ENCODE measurements at regions not wholly inside any gene's neighbourhood (a gene's known extent, or its start where the extent isn't known, plus 50 kb on each side); places are given as distances from the start of the nearest gene placed in this dataset.

GRCh38 chr9:76557674-76558225 is 98.8 kb downstream of the GCNT1 start:
- Mint-ChIP-seq H3K9me3 (ENCODE audit: insufficient read depth) (no peaks in the 10 kb centered on the region), H3K36me3 (ENCODE audit: low read depth) (no peaks in the 10 kb centered on the region), H3K27ac (no peak overlapping the region), H3K4me1 (ENCODE audit: low read depth) (peaks cover 13% of the 10 kb centered on the region), H3K4me3 (no peak overlapping the region), H3K27me3 (ENCODE audit: low read depth) (peaks cover 20% of the 10 kb centered on the region)
- POLR2A ChIA-PET = no interaction called here
- DNase-seq = no peak
- no peak for ATAC-seq
- CTCF ChIA-PET = no interaction called here

DNA sequence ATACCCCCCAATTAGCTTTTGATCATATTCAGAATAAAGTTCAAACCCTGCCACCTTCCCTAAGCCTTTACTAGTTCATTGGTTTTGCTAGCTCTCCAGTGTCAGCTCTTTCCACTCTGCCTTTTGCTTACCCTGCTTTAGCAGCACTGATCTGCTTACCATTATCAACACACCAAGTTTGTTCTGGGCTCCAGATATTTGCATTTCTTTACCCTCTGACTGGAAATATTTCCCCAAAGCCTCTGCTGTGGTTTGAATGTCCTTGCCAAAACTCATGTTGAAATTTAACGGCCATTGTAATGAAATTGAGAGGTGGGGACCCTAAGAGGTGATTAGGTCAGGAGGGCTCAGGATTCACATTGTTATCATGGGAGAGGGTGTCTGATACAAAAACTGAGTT is 99.5 kb downstream of the GCNT1 start:
- Mint-ChIP-seq H3K4me1 (ENCODE audit: low read depth) (peaks cover 8% of the 10 kb centered on the region), H3K4me3 (no peak overlapping the region), H3K27ac (no peak overlapping the region), H3K9me3 (ENCODE audit: insufficient read depth) (no peaks in the 10 kb centered on the region), H3K27me3 (ENCODE audit: low read depth) (peaks cover 18% of the 10 kb centered on the region), H3K36me3 (ENCODE audit: low read depth) (no peaks in the 10 kb centered on the region)
- ChIA-PET CTCF (no interaction called here), POLR2A (no interaction called here)
- ATAC-seq (no peak), DNase-seq (no peak)

- H3K36me3 Mint-ChIP-seq (ENCODE audit: low read depth) = no peaks in the 10 kb centered on the region
- ChIA-PET POLR2A (no interaction called here), CTCF (no interaction called here)
- H3K27me3 Mint-ChIP-seq (ENCODE audit: low read depth) = peaks cover 19% of the 10 kb centered on the region
- peaks cover 7% of the 10 kb centered on the region for H3K4me1 Mint-ChIP-seq (ENCODE audit: low read depth)
- no peak for ATAC-seq
- no peaks in the 10 kb centered on the region for H3K9me3 Mint-ChIP-seq (ENCODE audit: insufficient read depth)
- no peak for DNase-seq
- no peak overlapping the region for H3K4me3 Mint-ChIP-seq
- no peak overlapping the region for H3K27ac Mint-ChIP-seq
These were observed 100.3 kb downstream of the GCNT1 start for GRCh38 chr9:76559286-76559685.

DNA sequence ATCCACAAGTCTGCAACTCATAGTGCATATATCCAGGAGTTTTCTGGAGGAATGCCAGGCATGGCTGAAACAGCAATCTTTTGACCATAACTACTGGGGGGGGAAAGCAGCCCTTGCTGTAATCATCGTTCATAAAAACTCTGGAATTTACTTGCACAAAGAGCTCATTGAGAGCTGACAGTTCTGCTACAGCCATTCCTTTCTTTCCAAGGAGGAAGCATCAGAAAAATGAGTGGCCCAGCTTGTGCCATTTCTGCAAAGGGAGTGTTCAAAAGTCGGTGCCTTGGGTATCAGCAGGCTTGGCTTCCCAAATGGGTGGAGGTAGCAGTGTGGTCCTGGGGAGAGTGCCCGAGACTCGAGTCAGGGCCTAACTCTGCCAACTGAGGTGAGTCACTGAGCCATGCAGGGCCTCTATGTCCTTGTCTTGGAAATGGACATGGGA is 101.5 kb downstream of the GCNT1 start:
- H3K27me3 Mint-ChIP-seq (ENCODE audit: low read depth) = peaks cover 19% of the 10 kb centered on the region
- DNase-seq (no peak), ATAC-seq (no peak)
- ChIA-PET POLR2A (no interaction called here), CTCF (interaction anchor here (0.7 kb wide), 1 partner anchor 10 kb away, joined by 3 read pairs; no protein-coding TSS in a partner anchor)
- H3K9me3 Mint-ChIP-seq (ENCODE audit: insufficient read depth) = no peaks in the 10 kb centered on the region
- H3K27ac Mint-ChIP-seq = no peak overlapping the region
- H3K36me3 Mint-ChIP-seq (ENCODE audit: low read depth) = no peaks in the 10 kb centered on the region
- no peak overlapping the region for H3K4me3 Mint-ChIP-seq
- H3K4me1 Mint-ChIP-seq (ENCODE audit: low read depth) = peaks cover 8% of the 10 kb centered on the region

DNA sequence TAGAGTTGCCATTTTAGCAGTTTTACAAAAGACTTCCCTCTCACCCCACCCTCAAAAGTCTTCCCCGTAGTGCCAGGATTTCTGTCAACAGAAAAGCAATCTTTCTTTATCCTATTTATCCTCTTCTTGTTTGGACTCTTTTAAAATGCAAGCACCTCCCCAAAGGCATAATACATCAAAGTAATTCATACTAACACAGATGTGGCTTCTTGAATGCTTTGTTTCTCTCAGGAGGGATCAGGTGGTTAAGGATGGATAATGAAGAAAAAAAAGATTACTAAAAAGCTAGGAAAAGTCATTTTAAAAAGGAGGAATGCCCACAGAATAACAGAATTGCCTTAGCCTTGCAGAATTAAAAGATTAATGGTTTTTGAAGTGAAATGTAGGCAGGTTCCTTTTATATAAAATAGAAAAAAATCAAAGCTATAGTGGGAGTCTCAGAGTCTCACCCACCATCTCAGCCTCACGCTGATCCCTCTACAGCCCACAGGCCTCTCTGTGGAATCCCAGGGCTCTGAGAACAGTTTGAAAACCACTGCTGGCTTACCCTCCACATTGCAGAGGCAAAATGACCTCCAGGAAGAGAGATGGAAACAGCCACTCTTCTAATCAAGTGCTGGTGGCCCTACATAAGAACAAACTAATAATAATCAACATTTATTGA is 102.2 kb downstream of the GCNT1 start:
- H3K27me3 Mint-ChIP-seq (ENCODE audit: low read depth) = peaks cover 19% of the 10 kb centered on the region
- CTCF ChIA-PET = interaction anchor here (1.4 kb wide), 1 partner anchor 98 kb away, joined by 4 read pairs; no protein-coding TSS in a partner anchor
- DNase-seq = no peak
- ATAC-seq = no peak
- H3K9me3 Mint-ChIP-seq (ENCODE audit: insufficient read depth) = no peaks in the 10 kb centered on the region
- H3K4me1 Mint-ChIP-seq (ENCODE audit: low read depth) = peaks cover 8% of the 10 kb centered on the region
- H3K27ac Mint-ChIP-seq = no peak overlapping the region
- POLR2A ChIA-PET = interaction anchor here (0.8 kb wide), 1 partner anchor 16 kb away, joined by 4 read pairs; no protein-coding TSS in a partner anchor
- no peak overlapping the region for H3K4me3 Mint-ChIP-seq
- no peaks in the 10 kb centered on the region for H3K36me3 Mint-ChIP-seq (ENCODE audit: low read depth)
